HEK293T (cell line): ENCODE measurements at regions not wholly inside any gene's neighbourhood (a gene's known extent, or its start where the extent isn't known, plus 50 kb on each side); places are given as distances from the start of the nearest gene placed in this dataset.

Experiments used
- FOXK2 ChIP-seq: fragments of 450-650 bp; IDR thresholded peaks from 2 replicates; pipeline ENCODE4 v1.6.1; 2016; ENCODE audit warnings: mild to moderate bottlenecking
- FOXM1 ChIP-seq: fragments of 450-650 bp; IDR thresholded peaks from 2 replicates; pipeline ENCODE4 v1.6.1; 2017; ENCODE audit warnings: mild to moderate bottlenecking, borderline replicate concordance
- NFRKB ChIP-seq: fragments of 450-650 bp; IDR thresholded peaks from 2 replicates; pipeline ENCODE4 v1.6.1; 2016; ENCODE audit warnings: mild to moderate bottlenecking, moderate library complexity
- SP1 ChIP-seq: fragments of 450-650 bp; IDR thresholded peaks from 2 replicates; pipeline ENCODE4 v1.6.1; 2017
- SUZ12 ChIP-seq: fragments of 450-650 bp; IDR thresholded peaks from 2 replicates; pipeline ENCODE4 v1.6.1; 2016; ENCODE audit warnings: mild to moderate bottlenecking

DNA sequence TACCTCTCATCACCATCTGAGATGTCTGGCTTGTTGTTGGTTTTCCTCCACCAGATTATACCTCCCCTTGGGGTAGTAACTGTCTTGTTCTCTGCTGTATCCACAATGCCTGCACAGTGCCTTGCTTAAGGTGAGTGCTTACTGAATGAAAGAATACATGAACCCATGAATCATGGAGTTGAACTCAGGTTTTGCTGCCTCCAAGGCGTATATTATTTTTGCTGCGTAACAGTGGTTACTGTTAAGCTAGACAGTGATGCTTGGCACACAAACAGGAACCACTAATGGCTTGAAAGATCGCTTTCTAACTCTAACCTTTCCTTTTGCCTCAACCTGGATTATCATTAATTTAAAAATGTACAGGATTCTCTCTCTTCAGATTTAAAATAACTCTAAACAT is 695.8 kb downstream of the TOX3 start:
- TF ChIP-seq FOXK2 (no peak), SUZ12 (no peak), NFRKB (no peak), FOXM1 (no peak), SP1 (no peak)
